NCI-H2227 (cell line): ENCODE measurements at regions not wholly inside any gene's neighbourhood (a gene's known extent, or its start where the extent isn't known, plus 50 kb on each side); places are given as distances from the start of the nearest gene placed in this dataset.
"Not testable (repeated sequence)": the region's sequence is repeated elsewhere in the genome, so short reads cannot be mapped to it uniquely, and the experiment has no call there.

Source experiments
- DNase-seq: peaks from one replicate; lab custom pipeline; 2025; ENCODE audit not compliant: unreplicated experiment; lab: John Stamatoyannopoulos, UW

DNA sequence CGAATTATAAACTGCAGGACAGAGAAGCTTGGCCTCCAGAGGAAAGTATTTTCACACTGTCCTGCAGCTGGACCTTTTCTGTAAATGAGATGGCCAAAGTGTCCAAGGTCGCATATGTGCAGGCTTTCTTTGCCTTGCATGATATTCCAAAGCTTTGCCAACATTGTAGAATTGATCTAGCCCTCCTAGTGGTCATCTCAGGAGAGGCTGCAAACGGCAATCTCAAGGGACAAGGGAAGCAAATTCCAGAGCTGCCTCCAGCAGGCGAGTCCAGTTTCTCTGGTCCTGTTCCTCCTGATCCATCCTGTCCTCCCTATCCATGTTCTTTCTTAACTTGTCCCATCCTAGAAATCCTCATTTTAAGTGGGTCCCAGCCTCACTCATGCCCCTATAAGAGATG lies 373.4 kb upstream of the PCDH15 start:
- DNase-seq = no peak

DNA sequence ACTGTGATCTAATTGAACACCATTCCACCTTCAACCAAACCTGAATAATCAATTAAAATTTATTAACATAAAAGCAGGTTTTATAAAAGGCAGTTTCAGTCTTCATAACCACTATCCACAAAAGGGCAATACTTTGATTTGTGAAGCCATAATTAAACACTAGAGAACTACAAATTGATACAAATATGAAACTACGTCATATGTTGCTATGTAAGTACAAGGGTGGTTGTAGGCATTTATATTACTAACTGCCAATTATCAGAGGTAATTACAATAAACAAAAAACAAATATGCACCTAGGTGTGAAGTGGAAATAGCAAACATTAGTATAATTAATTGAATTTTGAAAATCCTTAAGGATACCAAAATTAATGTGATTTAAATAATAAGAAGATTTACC lies 368.5 kb upstream of the PCDH15 start:
- DNase-seq = no peak

DNA sequence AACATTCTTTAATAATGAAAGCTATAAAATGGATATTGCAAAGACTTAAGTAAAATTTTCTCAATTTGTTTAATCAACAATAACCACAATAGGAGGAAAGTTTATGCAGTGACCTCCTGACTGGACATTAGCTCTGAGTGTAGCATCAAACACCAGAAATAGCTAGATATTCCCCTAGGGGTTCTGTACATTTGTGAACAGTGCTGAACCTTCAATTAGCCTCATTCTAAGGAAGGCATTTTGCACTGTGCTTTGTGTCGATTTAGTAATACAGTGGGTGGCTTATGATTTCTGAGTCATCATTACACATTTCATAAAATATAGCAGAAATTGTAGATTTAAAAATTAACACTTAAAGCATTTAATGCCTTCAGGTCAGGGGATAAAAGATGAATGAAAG lies 367.3 kb upstream of the PCDH15 start:
- no peak for DNase-seq

DNA sequence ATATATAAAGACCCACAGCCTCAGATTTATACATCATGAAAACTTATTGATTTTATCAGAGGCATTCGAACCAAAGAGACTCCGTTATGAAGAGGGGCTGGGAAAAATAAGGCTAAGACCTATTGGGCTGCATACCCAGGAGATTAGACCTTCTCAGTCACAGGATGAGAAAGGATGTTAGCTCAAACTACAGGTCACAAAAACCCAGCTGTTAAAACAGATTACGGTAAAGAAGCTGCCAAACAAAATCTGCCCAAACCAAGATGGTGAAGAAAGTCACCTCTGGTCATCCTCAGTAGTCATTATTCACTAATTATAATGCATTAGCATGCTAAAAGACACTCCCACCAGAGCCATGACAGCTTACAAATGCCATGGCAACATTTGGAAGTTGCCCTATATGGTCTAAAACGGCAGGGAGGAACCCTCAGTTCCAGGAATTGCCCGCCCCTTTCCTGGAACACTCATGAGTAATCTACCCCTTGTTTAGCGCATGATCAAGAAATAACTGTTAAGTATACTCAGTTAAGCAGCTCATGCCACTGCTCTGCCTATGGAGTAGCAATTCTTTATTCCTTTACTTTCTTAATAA lies 362.5 kb upstream of the PCDH15 start:
- no peak for DNase-seq

DNA sequence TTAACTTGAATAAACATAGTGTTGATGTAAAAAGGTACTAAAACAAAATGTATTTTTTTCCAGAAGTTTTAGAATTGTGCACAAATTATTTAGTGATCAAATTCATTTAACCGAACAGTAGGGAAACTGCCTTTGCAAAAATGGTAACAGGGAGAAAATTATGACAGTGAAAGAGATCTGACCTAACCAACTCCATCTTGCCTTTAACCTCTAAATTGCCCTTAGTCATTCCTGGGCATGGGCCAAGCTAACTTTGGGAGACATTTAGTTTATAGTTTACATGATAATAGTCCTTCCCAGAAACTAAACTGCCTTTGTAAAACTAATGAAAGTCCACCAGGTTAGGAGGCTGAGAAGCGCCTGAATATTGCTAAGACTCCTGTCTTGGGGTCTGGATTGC lies 361.3 kb upstream of the PCDH15 start:
- not testable (repeated sequence) for DNase-seq

DNA sequence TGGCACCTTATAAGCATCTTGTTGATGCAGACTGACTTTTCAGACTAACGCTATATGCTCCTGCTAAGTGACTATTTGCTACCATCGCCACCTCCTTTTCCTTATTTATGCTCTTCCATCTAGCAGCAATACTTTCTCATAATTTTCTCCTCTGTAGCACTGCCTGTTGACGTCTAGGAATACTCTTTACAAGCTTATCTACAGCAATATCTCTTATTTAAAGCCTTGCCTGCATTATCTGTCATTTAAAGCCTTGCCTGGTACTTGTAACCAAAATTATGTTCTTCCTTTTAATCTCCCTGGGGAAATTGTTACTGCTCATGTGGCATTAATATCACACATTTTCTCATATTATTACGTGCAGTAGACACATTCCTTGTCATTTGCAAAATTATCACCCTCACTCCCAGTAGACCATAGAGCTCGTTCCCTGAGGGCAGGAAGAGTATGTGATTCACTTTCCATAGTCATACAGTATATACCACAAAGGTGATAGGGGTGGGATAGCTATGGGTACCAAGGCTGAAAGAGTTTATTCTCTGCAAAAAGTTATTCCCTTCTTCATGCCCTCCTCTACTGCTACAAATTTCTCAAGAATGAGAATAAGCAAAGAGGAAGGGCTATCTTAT lies 359.7 kb upstream of the PCDH15 start:
- DNase-seq = no peak

DNA sequence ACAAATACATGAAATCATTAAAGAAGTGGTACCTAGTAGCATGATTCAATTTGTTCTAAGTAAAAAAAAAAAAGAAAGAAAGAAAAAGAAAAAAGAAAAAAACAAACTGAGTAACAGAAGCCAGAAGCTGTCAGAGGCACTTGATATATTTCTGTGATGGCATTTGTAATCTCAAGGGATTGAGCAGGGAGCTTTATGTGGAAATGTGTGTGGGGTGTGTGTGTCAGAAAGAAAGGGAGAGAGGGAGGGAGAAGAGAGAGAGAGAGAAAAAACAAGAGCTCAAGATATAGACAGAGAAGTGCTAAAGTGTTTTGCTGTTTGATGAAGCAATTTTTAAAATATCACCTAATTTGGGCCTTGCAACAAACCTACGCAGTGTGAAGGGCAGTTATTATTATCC lies 357.6 kb upstream of the PCDH15 start:
- no peak for DNase-seq

DNA sequence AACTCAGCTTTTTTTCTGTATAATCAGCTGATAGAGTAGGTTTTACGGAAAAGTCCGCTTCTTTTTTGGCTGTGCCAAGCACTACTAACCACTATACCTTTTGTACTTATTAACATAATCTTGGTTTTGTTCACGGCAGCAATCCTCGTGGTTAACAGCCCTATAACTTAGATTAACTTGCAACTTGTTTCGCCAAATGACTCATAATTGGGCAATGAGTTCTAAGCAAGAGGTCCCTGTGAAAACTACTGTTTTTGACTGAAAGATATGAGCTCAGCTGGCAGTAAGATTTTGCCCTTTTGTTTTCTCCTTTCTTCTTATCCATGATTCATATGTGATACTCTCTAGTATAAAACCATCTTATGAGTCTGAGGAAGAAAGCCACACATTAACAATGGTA lies 345.0 kb upstream of the PCDH15 start:
- DNase-seq = no peak

DNA sequence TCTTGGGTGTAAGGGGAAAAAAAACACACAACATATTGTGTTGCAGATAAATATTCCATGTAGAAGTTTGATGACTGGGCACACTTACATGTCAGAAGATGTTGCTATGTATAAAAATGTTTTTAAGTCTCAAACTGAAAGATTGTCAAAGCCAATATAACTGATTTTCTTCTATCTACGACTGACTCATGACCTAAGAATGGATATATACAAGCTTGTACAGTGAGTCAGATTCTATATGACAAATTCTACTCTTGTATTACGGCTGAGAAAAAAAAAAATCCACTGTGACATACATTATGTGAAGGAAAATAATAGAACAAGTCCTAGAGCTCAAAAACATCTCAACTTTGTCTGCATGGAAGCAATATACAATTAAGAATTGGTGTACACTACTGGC lies 343.0 kb upstream of the PCDH15 start:
- no peak for DNase-seq

DNA sequence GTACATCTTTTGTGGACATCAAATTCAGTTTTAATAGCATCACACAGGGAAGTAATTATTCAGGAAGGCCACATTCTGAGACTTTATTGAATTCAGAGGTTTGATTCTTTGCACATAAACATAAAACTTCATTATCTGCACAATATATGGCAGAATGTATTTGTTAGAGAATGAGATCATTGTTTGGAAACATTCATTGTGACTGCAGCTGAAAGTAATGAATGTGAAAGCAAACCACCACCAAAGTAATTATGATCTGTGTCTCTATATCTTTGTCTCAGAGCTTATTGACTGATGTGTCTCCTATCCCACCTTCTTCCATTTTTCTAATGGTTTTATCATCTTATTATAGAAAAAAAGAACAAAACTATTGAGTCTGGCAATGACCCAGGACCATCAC lies 340.9 kb upstream of the PCDH15 start:
- DNase-seq = no peak

DNA sequence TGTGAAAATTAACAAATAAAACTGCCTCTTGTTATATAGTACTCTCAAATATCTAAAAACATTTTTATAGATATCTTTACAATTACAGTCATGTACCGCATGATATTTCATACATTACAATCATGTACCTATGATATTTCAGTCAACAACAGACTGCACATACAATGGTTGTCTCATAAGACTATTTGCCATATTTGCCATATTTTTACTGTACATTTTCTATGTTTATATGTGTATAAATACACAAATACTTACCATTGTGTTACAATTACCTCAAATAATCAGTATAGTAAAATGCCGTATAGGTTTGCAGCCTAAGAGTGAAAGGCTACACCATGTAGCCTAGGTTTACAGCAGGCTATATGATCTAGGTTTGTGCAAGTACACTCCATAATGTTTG lies 336.0 kb upstream of the PCDH15 start:
- DNase-seq = no peak

DNA sequence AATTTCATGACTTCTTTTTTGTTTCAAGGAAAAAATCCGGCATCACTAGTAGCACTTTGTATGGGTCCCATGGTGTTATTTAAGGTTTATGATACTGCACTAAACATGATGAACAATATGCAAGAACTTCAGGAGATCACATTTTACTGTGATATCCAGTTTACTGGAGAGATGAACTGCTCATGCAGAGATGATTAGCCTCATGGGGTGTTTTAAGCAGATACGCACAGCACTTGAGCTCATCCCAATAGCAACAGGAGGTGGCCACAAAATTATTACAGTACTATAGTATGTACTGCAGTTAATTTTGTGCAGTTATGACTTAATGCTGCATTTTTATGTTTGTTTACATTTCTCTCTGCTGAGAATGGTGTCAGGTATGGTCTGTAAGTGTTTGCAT lies 303.7 kb upstream of the PCDH15 start:
- DNase-seq = no peak

DNA sequence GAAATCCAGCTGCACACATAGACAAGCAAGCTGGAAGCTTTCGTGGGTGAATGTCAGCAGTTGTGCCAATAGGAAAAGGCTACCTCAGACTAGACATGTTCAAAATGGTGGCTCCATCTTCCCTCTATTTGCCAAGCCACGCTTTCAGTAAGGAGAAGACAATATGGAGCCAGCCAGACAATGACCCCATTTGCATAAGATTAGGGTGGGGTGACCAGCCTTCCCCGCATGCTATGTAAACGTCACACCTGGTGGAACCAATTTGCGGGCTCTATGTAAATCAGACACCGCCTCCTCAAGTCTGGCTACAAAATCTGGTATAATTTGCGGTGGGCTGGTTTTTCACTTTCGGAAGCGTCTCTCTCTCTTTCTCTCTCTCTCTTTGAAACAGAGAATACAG lies 297.4 kb upstream of the PCDH15 start:
- no peak for DNase-seq

DNA sequence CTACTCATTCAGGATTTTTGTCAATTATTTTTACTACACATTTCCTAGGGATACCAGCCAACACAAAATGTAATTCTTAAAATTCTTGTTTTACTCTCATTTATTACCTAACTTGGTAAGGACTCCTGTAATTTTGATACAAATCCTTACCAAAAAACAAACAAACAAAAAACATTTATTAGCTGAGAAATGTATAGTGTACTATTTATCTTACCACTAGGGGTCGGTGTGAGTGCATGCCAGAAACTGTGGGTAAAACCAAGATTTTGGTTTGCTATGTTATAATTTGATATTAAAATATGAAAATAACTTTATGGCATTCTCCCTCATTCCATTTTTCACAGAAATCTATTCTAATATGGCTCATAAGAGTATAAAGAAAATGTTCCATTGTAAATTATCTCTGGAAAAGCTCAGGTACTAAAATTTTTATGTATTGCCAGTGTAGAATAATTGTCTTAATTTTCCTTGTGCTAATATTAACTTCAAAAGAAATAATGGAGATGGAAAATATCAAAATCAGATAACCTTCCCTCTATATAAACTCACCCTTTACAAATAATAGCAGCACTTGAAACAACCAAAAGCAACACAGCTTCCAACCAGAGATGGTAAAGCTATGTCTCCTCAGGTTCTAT lies 290.8 kb upstream of the PCDH15 start:
- DNase-seq = no peak

DNA sequence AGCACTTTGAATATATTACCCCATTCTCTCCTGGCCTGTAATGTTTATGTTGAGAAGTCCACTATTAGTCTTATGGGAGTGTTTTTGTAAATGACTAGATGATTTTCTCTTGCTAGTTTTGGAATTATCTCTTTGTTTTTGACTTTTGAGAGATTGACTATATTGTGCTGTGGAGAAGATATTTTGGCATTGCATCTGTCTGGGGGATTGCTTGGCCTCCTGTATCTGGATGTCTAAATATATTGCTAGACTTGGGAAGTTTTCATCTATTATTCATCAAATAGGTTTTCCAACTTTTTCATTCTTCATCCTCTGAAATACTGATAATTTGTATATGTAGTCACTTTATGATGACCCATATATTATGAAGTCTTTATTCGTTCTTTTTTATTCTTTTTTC lies 277.1 kb upstream of the PCDH15 start:
- DNase-seq = no peak

DNA sequence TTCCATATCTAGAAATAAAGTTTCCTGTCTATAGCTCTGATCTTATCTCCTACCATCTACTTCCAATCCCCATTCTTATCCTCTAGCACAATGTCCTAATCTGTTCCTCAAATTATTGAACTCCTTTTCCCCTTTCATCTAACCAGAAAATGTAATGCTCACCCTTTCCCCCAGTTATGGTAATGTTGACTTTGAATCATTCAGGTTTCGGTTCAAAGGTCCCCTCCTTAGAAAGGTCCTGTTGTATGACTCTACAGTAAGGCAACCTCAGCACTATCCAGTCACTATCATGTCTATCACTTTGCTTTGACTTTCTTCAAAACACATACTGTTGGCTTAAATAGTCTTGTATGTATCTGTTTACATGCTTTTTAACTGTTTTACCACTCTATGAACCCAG lies 264.2 kb upstream of the PCDH15 start:
- DNase-seq = no peak

DNA sequence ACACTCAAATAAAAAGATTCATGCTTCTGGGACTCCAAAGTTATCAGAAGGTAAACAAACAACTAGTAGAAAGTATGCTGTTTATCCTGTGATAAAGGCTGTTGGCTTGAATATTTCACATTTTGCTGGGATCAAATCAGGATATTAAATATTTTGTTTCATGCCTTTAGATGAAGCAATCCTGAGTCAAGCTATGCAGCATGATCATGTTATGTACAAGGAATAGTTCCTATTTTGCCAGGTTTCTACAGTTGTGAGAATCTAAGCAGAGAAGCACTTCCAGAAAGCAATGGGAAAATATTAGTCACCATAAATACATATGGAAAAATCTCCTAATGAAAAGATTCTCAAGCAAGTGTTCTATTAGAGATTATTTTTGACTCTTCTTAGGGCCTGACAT lies 262.8 kb upstream of the PCDH15 start:
- DNase-seq = no peak

DNA sequence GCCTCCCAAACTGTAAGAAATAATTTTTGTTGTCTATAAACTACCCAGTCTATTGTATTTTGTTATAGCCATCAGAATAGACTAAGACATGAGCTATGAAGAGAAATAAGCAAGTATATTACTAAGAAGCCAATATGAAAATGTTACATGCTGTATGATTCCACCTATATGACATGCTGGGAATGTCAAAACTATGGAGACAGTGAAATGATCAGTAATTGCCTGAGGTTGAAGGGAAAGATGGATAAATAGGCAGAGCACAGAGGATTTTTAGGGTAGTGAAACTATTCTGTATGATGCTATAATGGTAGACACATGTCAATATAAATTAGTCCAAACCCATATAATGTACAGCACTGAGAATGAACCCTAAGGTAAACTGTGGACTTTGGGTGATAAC lies 261.3 kb upstream of the PCDH15 start:
- no peak for DNase-seq

DNA sequence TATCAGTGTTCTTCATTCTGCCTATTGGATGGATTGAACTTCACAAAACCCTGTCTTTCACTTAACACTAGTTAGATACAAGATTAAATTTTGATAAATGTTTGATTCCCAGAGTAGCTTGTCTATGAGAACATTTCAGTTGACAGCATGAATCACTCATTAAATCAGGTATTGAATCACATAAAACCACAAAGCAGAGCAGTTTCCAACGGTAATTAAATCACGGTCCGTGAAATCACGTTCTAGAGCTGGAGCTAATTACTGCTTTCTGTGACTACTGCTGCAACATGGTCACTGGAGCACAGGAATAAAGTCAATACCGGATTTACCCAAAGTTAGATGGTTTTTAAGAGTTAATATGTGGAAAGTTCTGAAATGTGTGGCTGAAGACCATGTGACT lies 257.8 kb upstream of the PCDH15 start:
- DNase-seq = no peak

DNA sequence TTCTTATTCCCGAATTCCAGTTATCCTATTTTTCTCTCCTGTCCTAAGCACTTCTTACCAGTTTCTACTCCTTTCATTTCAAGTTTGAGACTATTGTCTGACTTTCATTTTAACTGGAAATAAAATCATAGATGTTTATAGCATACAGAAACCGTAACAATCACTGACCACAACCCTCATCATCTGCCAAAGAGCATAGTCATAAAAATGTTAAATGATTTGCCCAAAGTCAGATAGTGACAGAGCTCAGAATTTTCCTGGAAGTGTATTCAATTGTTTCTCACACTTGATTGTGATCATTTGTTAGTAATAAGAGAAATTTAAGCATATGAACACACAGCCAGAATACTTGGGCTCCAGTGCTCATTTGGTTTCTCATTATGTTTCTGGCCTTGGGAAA lies 250.5 kb upstream of the PCDH15 start:
- DNase-seq = no peak

DNA sequence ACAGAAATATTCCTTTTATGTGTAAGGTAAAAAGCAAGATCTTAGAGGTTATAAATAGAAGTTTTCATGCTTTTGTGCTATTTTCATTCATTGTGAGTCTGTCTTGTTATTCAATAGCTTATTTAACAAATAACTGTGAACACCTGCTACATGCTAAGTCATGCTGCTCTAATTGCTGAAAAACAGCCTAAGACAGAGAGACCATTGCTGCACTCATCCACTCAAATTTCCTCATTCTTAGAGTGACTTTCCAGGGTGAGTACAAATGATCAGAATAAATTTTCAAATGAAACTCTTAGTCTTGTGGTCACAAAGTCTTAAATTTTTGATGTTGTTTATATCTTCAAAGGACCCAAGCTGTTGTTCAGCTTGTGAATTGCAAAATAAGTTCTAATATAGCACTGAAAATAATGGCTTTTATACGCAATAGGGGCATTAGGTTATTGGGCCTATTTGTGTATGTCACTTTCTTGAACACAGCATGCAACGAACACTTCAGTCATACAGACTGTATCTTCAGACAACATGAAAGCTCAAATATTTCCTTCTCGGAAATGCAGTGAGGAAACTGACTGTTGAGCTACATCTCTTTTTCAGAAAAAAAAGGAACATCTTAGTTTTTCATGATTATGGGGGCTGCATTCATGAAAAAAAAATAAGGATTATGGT lies 247.9 kb upstream of the PCDH15 start:
- no peak for DNase-seq

DNA sequence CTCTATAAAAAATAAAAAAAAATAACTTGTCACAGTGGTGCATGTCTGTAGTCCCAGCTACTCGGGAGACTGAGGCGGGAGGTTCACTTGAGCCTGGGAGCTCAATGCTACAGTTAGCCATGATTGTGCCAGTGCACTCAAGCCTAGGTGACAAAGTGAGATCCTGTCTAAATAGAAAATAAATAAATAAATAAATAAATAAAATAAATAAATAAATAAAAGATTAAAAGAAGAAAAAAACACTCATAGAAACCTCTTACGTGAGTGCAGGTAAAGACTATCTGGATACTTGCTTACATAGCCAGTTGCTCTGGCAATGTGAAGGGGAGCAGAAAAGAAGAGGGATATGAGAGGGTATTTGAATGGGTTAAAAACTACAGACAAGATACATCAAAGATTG lies 242.5 kb upstream of the PCDH15 start:
- DNase-seq = no peak
